ENCODE measurements at regions not wholly inside any gene's neighbourhood (a gene's known extent, or its start where the extent isn't known, plus 50 kb on each side); places are given as distances from the start of the nearest gene placed in this dataset.

- H3K79me2 ChIP-seq (ENCODE audit: insufficient read depth, low read length) = no peaks in the 10 kb centered on the region
- H3K9ac ChIP-seq (ENCODE audit: low read depth, low read length) = no peak overlapping the region
- H3K9me3 ChIP-seq (ENCODE audit: insufficient read depth, low read length, severe bottlenecking) = no peaks in the 10 kb centered on the region
- H4K20me1 ChIP-seq (ENCODE audit: insufficient read depth, low read length) = no peaks in the 10 kb centered on the region
- no peak overlapping the region for H3K4me2 ChIP-seq (ENCODE audit: insufficient read depth, low read length)
- TF ChIP-seq, protein P1, sequence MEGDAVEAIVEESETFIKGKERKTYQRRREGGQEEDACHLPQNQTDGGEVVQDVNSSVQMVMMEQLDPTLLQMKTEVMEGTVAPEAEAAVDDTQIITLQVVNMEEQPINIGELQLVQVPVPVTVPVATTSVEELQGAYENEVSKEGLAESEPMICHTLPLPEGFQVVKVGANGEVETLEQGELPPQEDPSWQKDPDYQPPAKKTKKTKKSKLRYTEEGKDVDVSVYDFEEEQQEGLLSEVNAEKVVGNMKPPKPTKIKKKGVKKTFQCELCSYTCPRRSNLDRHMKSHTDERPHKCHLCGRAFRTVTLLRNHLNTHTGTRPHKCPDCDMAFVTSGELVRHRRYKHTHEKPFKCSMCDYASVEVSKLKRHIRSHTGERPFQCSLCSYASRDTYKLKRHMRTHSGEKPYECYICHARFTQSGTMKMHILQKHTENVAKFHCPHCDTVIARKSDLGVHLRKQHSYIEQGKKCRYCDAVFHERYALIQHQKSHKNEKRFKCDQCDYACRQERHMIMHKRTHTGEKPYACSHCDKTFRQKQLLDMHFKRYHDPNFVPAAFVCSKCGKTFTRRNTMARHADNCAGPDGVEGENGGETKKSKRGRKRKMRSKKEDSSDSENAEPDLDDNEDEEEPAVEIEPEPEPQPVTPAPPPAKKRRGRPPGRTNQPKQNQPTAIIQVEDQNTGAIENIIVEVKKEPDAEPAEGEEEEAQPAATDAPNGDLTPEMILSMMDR (IDR thresholded peaks at IDR 0.05; ENCODE audit: borderline replicate concordance, extremely low read depth, low read length, poor library complexity, severe bottlenecking) = no peak
- TF ChIP-seq EZH2 (IDR thresholded peaks at IDR 0.05; ENCODE audit: borderline replicate concordance, low read depth, low read length, severe bottlenecking) = no peak
- H3K36me3 ChIP-seq (ENCODE audit: insufficient read depth, low read length) = no peaks in the 10 kb centered on the region
- H3K4me3 ChIP-seq (ENCODE audit: low read depth in 1 of 2, low read length in 2 of 2) = no peak overlapping the region
- no peaks in the 10 kb centered on the region for H3K4me1 ChIP-seq (ENCODE audit: insufficient read depth, low read length)
- H2AFZ ChIP-seq (ENCODE audit: low read depth, low read length) = no peak overlapping the region
- no peak for DNase-seq
- no peak overlapping the region for H3K27ac ChIP-seq (ENCODE audit: low read length)
- no peak for ATAC-seq (ENCODE audit: insufficient read depth, low read depth)
- peaks cover 11% of the 10 kb centered on the region for H3K27me3 ChIP-seq (ENCODE audit: insufficient read depth, low read length, poor library complexity)
Observed at GRCh38 chr11:15727520-15727914, 612.8 kb downstream of the INSC start.

- Histone ChIP-seq H3K9ac (ENCODE audit: low read depth, low read length) (no peak overlapping the region), H3K36me3 (ENCODE audit: insufficient read depth, low read length) (no peaks in the 10 kb centered on the region), H3K9me3 (ENCODE audit: insufficient read depth, low read length, severe bottlenecking) (no peaks in the 10 kb centered on the region), H4K20me1 (ENCODE audit: insufficient read depth, low read length) (no peaks in the 10 kb centered on the region), H3K27me3 (ENCODE audit: insufficient read depth, low read length, poor library complexity) (peaks cover 14% of the 10 kb centered on the region), H3K4me1 (ENCODE audit: insufficient read depth, low read length) (no peaks in the 10 kb centered on the region), H3K79me2 (ENCODE audit: insufficient read depth, low read length) (no peaks in the 10 kb centered on the region), H3K4me2 (ENCODE audit: insufficient read depth, low read length) (no peak overlapping the region), H3K4me3 (ENCODE audit: low read depth in 1 of 2, low read length in 2 of 2) (no peak overlapping the region), H2AFZ (ENCODE audit: low read depth, low read length) (no peak overlapping the region), H3K27ac (ENCODE audit: low read length) (no peak overlapping the region)
- ATAC-seq (ENCODE audit: insufficient read depth, low read depth) (no peak), DNase-seq (no peak)
- TF ChIP-seq, protein P1 (IDR thresholded peaks at IDR 0.05; ENCODE audit: borderline replicate concordance, extremely low read depth, low read length, poor library complexity, severe bottlenecking) = no peak
- no peak for TF ChIP-seq EZH2 (IDR thresholded peaks at IDR 0.05; ENCODE audit: borderline replicate concordance, low read depth, low read length, severe bottlenecking)
Observed at GRCh38 chr11:15728207-15728606, 613.5 kb downstream of the INSC start.

DNA sequence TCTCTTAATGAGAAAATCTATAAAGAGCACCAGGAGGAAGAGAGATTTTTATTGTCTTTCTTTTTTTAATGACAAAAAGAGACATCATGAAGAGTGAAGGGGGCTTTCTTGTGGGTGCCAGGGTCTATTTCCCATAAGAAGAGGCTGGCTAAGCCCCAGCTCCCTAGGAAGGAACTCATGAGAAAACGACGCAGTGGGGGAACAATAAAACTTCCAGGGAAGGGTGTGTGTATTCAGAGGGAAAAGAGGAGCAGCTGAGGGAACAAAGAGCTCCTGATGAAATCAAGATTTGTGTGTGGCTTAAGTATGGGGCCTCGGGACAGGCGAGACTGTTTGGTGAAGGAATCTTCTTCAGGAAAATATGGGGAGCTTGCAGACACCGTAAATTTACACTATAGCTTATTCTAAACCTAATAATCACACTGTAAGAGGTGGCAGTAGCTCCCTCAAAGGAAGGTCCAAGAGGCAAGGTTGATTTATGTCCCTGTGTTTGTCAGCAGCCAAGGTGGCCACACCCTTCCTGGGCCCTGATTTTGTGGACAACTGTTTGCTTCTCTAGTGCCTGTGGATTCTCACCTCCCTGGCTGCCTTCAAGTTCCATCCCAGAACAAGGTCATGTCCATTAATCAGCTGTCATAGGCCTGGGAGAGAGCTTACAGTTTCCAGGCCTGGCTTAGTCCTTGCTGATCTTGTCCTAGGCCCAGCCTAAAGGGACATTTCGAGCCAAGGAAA is 615.7 kb downstream of the INSC start:
- no peaks in the 10 kb centered on the region for H3K4me1 ChIP-seq (ENCODE audit: insufficient read depth, low read length)

More for the DNA sequence above, 615.7 kb downstream of the INSC start:
- H2AFZ ChIP-seq (ENCODE audit: low read depth, low read length) = no peak overlapping the region
- peaks cover 11% of the 10 kb centered on the region for H3K27me3 ChIP-seq (ENCODE audit: insufficient read depth, low read length, poor library complexity)
- ATAC-seq (ENCODE audit: insufficient read depth, low read depth) = no peak
- DNase-seq = no peak
- H3K36me3 ChIP-seq (ENCODE audit: insufficient read depth, low read length) = no peaks in the 10 kb centered on the region
- no peaks in the 10 kb centered on the region for H3K79me2 ChIP-seq (ENCODE audit: insufficient read depth, low read length)
- no peak overlapping the region for H3K4me3 ChIP-seq (ENCODE audit: low read depth in 1 of 2, low read length in 2 of 2)
- H3K27ac ChIP-seq (ENCODE audit: low read length) = no peak overlapping the region
- H4K20me1 ChIP-seq (ENCODE audit: insufficient read depth, low read length) = no peaks in the 10 kb centered on the region
- no peak overlapping the region for H3K4me2 ChIP-seq (ENCODE audit: insufficient read depth, low read length)
- no peak for TF ChIP-seq EZH2 (IDR thresholded peaks at IDR 0.05; ENCODE audit: borderline replicate concordance, low read depth, low read length, severe bottlenecking)
- TF ChIP-seq, protein P1 (IDR thresholded peaks at IDR 0.05; ENCODE audit: borderline replicate concordance, extremely low read depth, low read length, poor library complexity, severe bottlenecking) = no peak
- no peak overlapping the region for H3K9ac ChIP-seq (ENCODE audit: low read depth, low read length)
- H3K9me3 ChIP-seq (ENCODE audit: insufficient read depth, low read length, severe bottlenecking) = no peaks in the 10 kb centered on the region
